GM12878 (cell line): ENCODE measurements at regions not wholly inside any gene's neighbourhood (a gene's known extent, or its start where the extent isn't known, plus 50 kb on each side); places are given as distances from the start of the nearest gene placed in this dataset.

Experiments
- EP300 ChIP-seq, 2 experiments: fragments of 150-350 bp in 1 of 2; IDR thresholded peaks; 2 replicates each; pipeline ENCODE4 v1.6.1; 2011 to 2012; ENCODE audit warnings: low read depth in 2 of 2, low read length in 2 of 2, borderline replicate concordance in 1 of 2, improper control_type of control experiment in 1 of 2, inconsistent platforms in 1 of 2; ENCODE audit not compliant: control insufficient read depth in 1 of 2
- EZH2 ChIP-seq: IDR thresholded peaks from 2 replicates; pipeline ENCODE4 v1.6.1; 2012; ENCODE audit warnings: low read depth, mild to moderate bottlenecking, control low read depth, inconsistent platforms, low read length, borderline replicate concordance; ENCODE audit not compliant: control insufficient read depth
- GABPA ChIP-seq: IDR thresholded peaks from 2 replicates; pipeline ENCODE4 v1.6.1; 2014; ENCODE audit warnings: antibody characterized with exemption, low read depth, mild to moderate bottlenecking, inconsistent platforms
- MTA3 ChIP-seq: IDR thresholded peaks from 2 replicates; pipeline ENCODE4 v1.6.1; 2012; ENCODE audit warnings: low read length, inconsistent platforms, borderline replicate concordance
- POLR2A ChIP-seq: IDR thresholded peaks from 2 replicates; pipeline ENCODE4 v1.6.1; 2011; ENCODE audit warnings: low read depth, mild to moderate bottlenecking, low read length
- SMC3 ChIP-seq: IDR thresholded peaks from 2 replicates; pipeline ENCODE4 v1.6.1; 2011; ENCODE audit warnings: low read length, improper control_type of control experiment, borderline replicate concordance
- SRF ChIP-seq, 2 experiments: IDR thresholded peaks; 2 replicates each; pipeline ENCODE4 v1.6.1; 2011; ENCODE audit warnings: low read depth in 2 of 2, low read length in 2 of 2, mild to moderate bottlenecking in 1 of 2, moderate library complexity in 1 of 2

- TF ChIP-seq EZH2 (no peak), POLR2A (no peak), EP300 (IDR thresholded peaks at IDR 0.05; ENCODE audit: borderline replicate concordance in 1 of 2, control insufficient read depth in 1 of 2, low read depth in 2 of 2, low read length in 2 of 2) (no peak), SMC3 (no peak), SRF (IDR thresholded peaks at IDR 0.05; ENCODE audit: low read depth in 2 of 2, low read length in 2 of 2) (no peak), GABPA (no peak), MTA3 (no peak)
These were observed 88.7 kb upstream of the GRIP1 start for GRCh38 chr12:66767536-66767935.
